ENCODE measurements at regions not wholly inside any gene's neighbourhood (a gene's known extent, or its start where the extent isn't known, plus 50 kb on each side); places are given as distances from the start of the nearest gene placed in this dataset.

GRCh38 chr17:34176440-34176839, 78.6 kb upstream of the CCL2 start:
- TF ChIP-seq CTCF (conservative IDR thresholded peaks at IDR 0.05), result no peak
- H3K9me3 Mint-ChIP-seq, result no peaks in the 10 kb centered on the region
- no peaks in the 10 kb centered on the region for H3K36me3 Mint-ChIP-seq
- peaks cover 22% of the 10 kb centered on the region for H3K27me3 Mint-ChIP-seq
- H3K4me1 Mint-ChIP-seq (ENCODE audit: unreplicated experiment), result peaks cover 18% of the 10 kb centered on the region
- DNase-seq (ENCODE audit: extremely low spot score, unreplicated experiment), result no peak
- no peak overlapping the region for H3K4me3 Mint-ChIP-seq
- peak overlapping the region; percentile 9 for H3K27ac Mint-ChIP-seq

- peaks cover 24% of the 10 kb centered on the region for H3K4me1 Mint-ChIP-seq (ENCODE audit: unreplicated experiment)
- no peaks in the 10 kb centered on the region for H3K36me3 Mint-ChIP-seq
- no peak for DNase-seq (ENCODE audit: extremely low spot score, unreplicated experiment)
- TF ChIP-seq CTCF (conservative IDR thresholded peaks at IDR 0.05), result no peak
- no peaks in the 10 kb centered on the region for H3K9me3 Mint-ChIP-seq
- H3K27me3 Mint-ChIP-seq, result peaks cover 30% of the 10 kb centered on the region
- no peak overlapping the region for H3K4me3 Mint-ChIP-seq
- no peak overlapping the region for H3K27ac Mint-ChIP-seq
Observed at GRCh38 chr17:34177642-34178041, 77.4 kb upstream of the CCL2 start.

GRCh38 chr17:34178092-34178491, 77.0 kb upstream of the CCL2 start:
- Mint-ChIP-seq H3K9me3 (no peaks in the 10 kb centered on the region), H3K4me3 (no peak overlapping the region), H3K36me3 (no peaks in the 10 kb centered on the region), H3K27me3 (peaks cover 30% of the 10 kb centered on the region), H3K27ac (no peak overlapping the region), H3K4me1 (ENCODE audit: unreplicated experiment) (peaks cover 26% of the 10 kb centered on the region)
- DNase-seq (ENCODE audit: extremely low spot score, unreplicated experiment), result no peak
- peak; percentile 13 for TF ChIP-seq CTCF (conservative IDR thresholded peaks at IDR 0.05)

- no peak for TF ChIP-seq CTCF (conservative IDR thresholded peaks at IDR 0.05)
- H3K4me1 Mint-ChIP-seq (ENCODE audit: unreplicated experiment), result peaks cover 21% of the 10 kb centered on the region
- no peak for DNase-seq (ENCODE audit: extremely low spot score, unreplicated experiment)
- H3K4me3 Mint-ChIP-seq, result no peak overlapping the region
- H3K27me3 Mint-ChIP-seq, result peaks cover 32% of the 10 kb centered on the region
- H3K27ac Mint-ChIP-seq, result peak overlapping the region; percentile 68
- no peaks in the 10 kb centered on the region for H3K9me3 Mint-ChIP-seq
- H3K36me3 Mint-ChIP-seq, result no peaks in the 10 kb centered on the region
Observed at GRCh38 chr17:34182036-34182803, 72.9 kb upstream of the CCL2 start.

GRCh38 chr17:34195987-34196386, 59.1 kb upstream of the CCL2 start:
- no peaks in the 10 kb centered on the region for H3K4me1 Mint-ChIP-seq (ENCODE audit: unreplicated experiment)
- H3K36me3 Mint-ChIP-seq, result no peaks in the 10 kb centered on the region
- peak overlapping the region; percentile 25 for H3K27ac Mint-ChIP-seq
- peaks cover 17% of the 10 kb centered on the region for H3K27me3 Mint-ChIP-seq
- no peak for DNase-seq (ENCODE audit: extremely low spot score, unreplicated experiment)
- H3K9me3 Mint-ChIP-seq, result peaks cover 4% of the 10 kb centered on the region
- no peak for TF ChIP-seq CTCF (conservative IDR thresholded peaks at IDR 0.05)
- no peak overlapping the region for H3K4me3 Mint-ChIP-seq
